HepG2 (cell line): ENCODE measurements at regions not wholly inside any gene's neighbourhood (a gene's known extent, or its start where the extent isn't known, plus 50 kb on each side); places are given as distances from the start of the nearest gene placed in this dataset.

Experiments used
- ATAC-seq: fragments of 200-7000 bp; cut with Tn5 transposase; 3 replicates; pipeline ENCODE4 v1.9.1; 2020; ENCODE audit warnings: mild to moderate bottlenecking, moderate library complexity
- BruUV-seq: library from RNA; stranded (reverse); fragments of 400-500 nt; replicated peaks from 2 replicates; lab custom pipeline; 2021; lab: Mats Ljungman, UMichigan
- CTCF ChIA-PET: fragments of 300-600 bp; formaldehyde crosslinking; extraction: SDS; loops from one replicate; lab custom pipeline; 2021; ENCODE audit warnings: low total read pairs, inconsistent platforms, low intra/inter-chr PET ratio; lab: Yijun Ruan, JAX
- POLR2A ChIA-PET: fragments of 350-600 bp; sonication (Branson Sonifier 250); formaldehyde crosslinking; loops from one replicate; lab custom pipeline; 2020; ENCODE audit warnings: antibody characterized with exemption, inconsistent platforms; lab: Yijun Ruan, JAX
- DNase-seq: peaks from one replicate; pipeline ENCODE4 v3.0.0-alpha.2; 2015; ENCODE audit warnings: low spot score
- FAIRE-seq: peaks from 3 replicates; lab custom pipeline; 2011; peaks lifted over from hg19 to GRCh38; lab: Jason Lieb, UNC
- H2AFZ ChIP-seq: one replicate; pipeline ENCODE4 v1.6.1; 2011; ENCODE audit warnings: low read length, inconsistent platforms
- H3K27ac ChIP-seq: fragments of 300-600 bp; 3 replicates; pipeline ENCODE4 v1.8.0; 2011; ENCODE audit warnings: mixed run types, mild to moderate bottlenecking, mixed read lengths, low read length, inconsistent platforms; ENCODE audit not compliant: insufficient read depth; ENCODE audit errors: extremely low read length
- H3K27me3 ChIP-seq, 2 experiments: fragments of 200-600 bp in 1 of 2; 2 replicates in 1 of 2; 3 replicates in 1 of 2; pipeline versions ENCODE4 v1.6.0 to v1.8.0; 2011; ENCODE audit warnings: low read length in 2 of 2, mild to moderate bottlenecking in 2 of 2, moderate library complexity in 2 of 2, inconsistent platforms in 1 of 2; ENCODE audit not compliant: insufficient read depth in 2 of 2, control insufficient read depth in 1 of 2
- H3K36me3 ChIP-seq, 2 experiments: fragments of 200-600 bp in 1 of 2; replicated peaks in 1 of 2; 2 replicates in 1 of 2; 3 replicates in 1 of 2; pipeline versions ENCODE4 v1.5.1 to v1.8.0; 2011; ENCODE audit warnings: low read length in 2 of 2, inconsistent platforms in 1 of 2; ENCODE audit not compliant: insufficient read depth in 2 of 2, control insufficient read depth in 1 of 2
- H3K4me1 ChIP-seq: 2 replicates; pipeline ENCODE4 v1.5.1; 2012; ENCODE audit warnings: low read length, inconsistent platforms; ENCODE audit not compliant: insufficient read depth
- H3K4me2 ChIP-seq: 2 replicates; pipeline ENCODE4 v1.6.0; 2011; ENCODE audit warnings: low read depth, low read length, inconsistent platforms
- H3K4me3 ChIP-seq, 3 experiments: fragments of 200-600 bp in 1 of 3; sonication (generic), shearing (Covaris generic) in 1 of 3; replicated peaks in 1 of 3; 2 replicates each; pipeline ENCODE4 v1.5.1; 2011 to 2016; ENCODE audit warnings: low read length in 3 of 3, inconsistent platforms in 2 of 3, low read depth in 2 of 3, mild to moderate bottlenecking in 2 of 3, control low read depth in 1 of 3, mixed read lengths in 1 of 3; ENCODE audit not compliant: insufficient read depth in 1 of 3
- H3K79me2 ChIP-seq: one replicate; pipeline ENCODE4 v1.6.1; 2011; ENCODE audit warnings: low read length, inconsistent platforms; ENCODE audit not compliant: insufficient read depth
- H3K9ac ChIP-seq: 2 replicates; pipeline ENCODE4 v1.6.0; 2011; ENCODE audit warnings: mild to moderate bottlenecking, low read depth, low read length, inconsistent platforms; ENCODE audit not compliant: insufficient read depth
- H3K9me3 ChIP-seq: 2 replicates; pipeline ENCODE4 v1.5.1; 2012; ENCODE audit warnings: mild to moderate bottlenecking, low read length
- H4K20me1 ChIP-seq: 2 replicates; pipeline ENCODE4 v1.6.0; 2011; ENCODE audit warnings: inconsistent platforms, mild to moderate bottlenecking, low read length, moderate library complexity; ENCODE audit not compliant: insufficient read depth
- GABPA ChIP-seq, 2 experiments: IDR thresholded peaks; 2 replicates each; pipeline ENCODE4 v1.6.1; 2011 to 2016; ENCODE audit warnings: low read depth in 2 of 2, low read length in 1 of 2, missing biosample characterization in 1 of 2, missing genetic modification characterization in 1 of 2
- NBN ChIP-seq: fragments of 450-650 bp; conservative IDR thresholded peaks from 2 replicates; pipeline ENCODE4 v1.6.1; 2017
- NFATC3 ChIP-seq: sonication (generic); formaldehyde crosslinking; IDR thresholded peaks from 2 replicates; pipeline ENCODE4 v1.5.1; 2020; ENCODE audit warnings: mild to moderate bottlenecking, missing genetic modification reagents
- NFKB2 ChIP-seq: sonication (generic); formaldehyde crosslinking; IDR thresholded peaks from 2 replicates; pipeline ENCODE4 v1.4.0; 2020; ENCODE audit warnings: missing genetic modification reagents, borderline replicate concordance
- SAP130 ChIP-seq: IDR thresholded peaks from 2 replicates; pipeline ENCODE4 v1.6.1; 2016; ENCODE audit warnings: low read depth
- SRSF9 ChIP-seq: fragments of 200-400 bp; formaldehyde crosslinking; IDR thresholded peaks from 2 replicates; pipeline ENCODE4 v1.6.1; 2018; ENCODE audit warnings: borderline replicate concordance, mild to moderate bottlenecking, low read depth, low read length; ENCODE audit not compliant: insufficient read depth, poor library complexity, severe bottlenecking
- TEAD3 ChIP-seq: optimal IDR thresholded peaks from 2 replicates; pipeline ENCODE3; 2016; ENCODE audit warnings: borderline replicate concordance
- ZNF205 ChIP-seq: IDR thresholded peaks from 2 replicates; pipeline ENCODE4 v1.6.1; 2018; ENCODE audit warnings: missing biosample characterization, missing genetic modification reagents
- ZNF772 ChIP-seq: sonication (generic); formaldehyde crosslinking; IDR thresholded peaks from 2 replicates; pipeline ENCODE4 v1.5.0; 2020; ENCODE audit warnings: mild to moderate bottlenecking, missing genetic modification reagents
- WGBS: methylation state at CpG from one replicate; pipeline ENCODE4 v1.1.6; 2017; ENCODE audit warnings: low lambda C conversion rate; 5-methylcytosine and 5-hydroxymethylcytosine counted together
- in situ Hi-C: cut with HindIII; loops from 2 replicates; pipeline ENCODE4 v1.10.0; 2017; ENCODE audit warnings: low pct_unique_long_range_greater_than_20kb; ENCODE audit not compliant: extremely low pct_ligation_motif_present
- intact Hi-C: fragments of 100-400 bp; cut with micrococcal nuclease; formaldehyde crosslinking; loops from one replicate; pipeline ENCODE4 v1.10.0; 2022; ENCODE audit not compliant: unreplicated experiment
- TF ChIP-seq, protein P1 (sequence below): sonication (generic); formaldehyde crosslinking; IDR thresholded peaks from 2 replicates; pipeline ENCODE4 v1.8.0; 2022; ENCODE audit warnings: mild to moderate bottlenecking, missing genetic modification reagents, moderate library complexity
- TF ChIP-seq, protein P2 (sequence below): sonication (generic); formaldehyde crosslinking; IDR thresholded peaks from 2 replicates; pipeline ENCODE4; 2020; ENCODE audit warnings: missing genetic modification reagents, mild to moderate bottlenecking, borderline replicate concordance
- TF ChIP-seq, protein P3 (sequence below): IDR thresholded peaks from 2 replicates; pipeline ENCODE4 v1.6.1; 2016; ENCODE audit warnings: mild to moderate bottlenecking
- TF ChIP-seq, protein P4 (sequence below): IDR thresholded peaks from 2 replicates; pipeline ENCODE4 v1.6.1; 2018; ENCODE audit warnings: missing genetic modification reagents, mild to moderate bottlenecking, missing compliant biosample characterization
- TF ChIP-seq, protein P5 (sequence below): sonication (generic); formaldehyde crosslinking; conservative IDR thresholded peaks from 2 replicates; pipeline ENCODE4 v1.4.0; 2020; ENCODE audit warnings: missing genetic modification reagents
- TF ChIP-seq, protein P6 (sequence below): IDR thresholded peaks from 2 replicates; pipeline ENCODE4 v1.6.1; 2016; ENCODE audit warnings: low read depth, borderline replicate concordance

DNA sequence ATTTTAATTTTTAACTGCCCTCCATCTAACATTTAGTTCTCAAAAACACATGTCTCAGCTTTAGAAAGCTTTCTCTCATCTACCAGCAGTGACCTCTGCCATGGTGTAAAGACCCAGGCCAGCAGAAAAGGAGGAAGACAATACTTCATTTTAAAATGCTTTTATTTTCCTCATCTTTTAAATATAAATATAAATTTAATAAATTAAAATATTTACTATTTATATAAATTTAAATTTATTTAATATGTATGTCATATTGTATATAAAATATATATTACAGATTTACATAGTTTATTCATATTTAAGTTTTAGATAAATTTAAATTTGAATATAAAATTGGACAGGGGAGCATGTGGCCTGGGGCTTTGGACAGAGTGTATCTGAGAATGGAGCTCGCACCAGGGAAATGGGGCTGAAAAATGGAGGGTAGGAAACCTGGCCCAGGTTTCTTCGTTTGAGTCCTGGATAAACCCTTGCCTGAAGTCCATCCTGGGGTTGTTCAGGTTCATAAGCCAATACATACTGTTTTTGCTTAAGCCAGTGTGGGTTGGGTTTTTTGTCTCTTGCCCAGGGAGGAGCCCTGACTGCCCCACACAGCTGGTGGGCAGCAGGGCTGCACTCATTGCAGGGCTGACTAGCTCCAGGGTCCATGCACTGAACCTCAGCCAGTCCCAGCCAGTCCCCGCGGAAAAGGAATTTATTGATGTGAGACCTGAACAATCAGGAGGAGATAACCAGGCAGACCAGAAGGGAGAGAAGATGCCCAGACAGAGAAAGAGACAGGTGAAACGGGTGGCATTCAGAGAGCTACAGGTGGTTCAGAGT lies 77.3 kb upstream of the LAPTM4A start (continued):
- TF ChIP-seq, protein P1, sequence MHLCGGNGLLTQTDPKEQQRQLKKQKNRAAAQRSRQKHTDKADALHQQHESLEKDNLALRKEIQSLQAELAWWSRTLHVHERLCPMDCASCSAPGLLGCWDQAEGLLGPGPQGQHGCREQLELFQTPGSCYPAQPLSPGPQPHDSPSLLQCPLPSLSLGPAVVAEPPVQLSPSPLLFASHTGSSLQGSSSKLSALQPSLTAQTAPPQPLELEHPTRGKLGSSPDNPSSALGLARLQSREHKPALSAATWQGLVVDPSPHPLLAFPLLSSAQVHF (CRISPR knock-in tag), result no peak

DNA sequence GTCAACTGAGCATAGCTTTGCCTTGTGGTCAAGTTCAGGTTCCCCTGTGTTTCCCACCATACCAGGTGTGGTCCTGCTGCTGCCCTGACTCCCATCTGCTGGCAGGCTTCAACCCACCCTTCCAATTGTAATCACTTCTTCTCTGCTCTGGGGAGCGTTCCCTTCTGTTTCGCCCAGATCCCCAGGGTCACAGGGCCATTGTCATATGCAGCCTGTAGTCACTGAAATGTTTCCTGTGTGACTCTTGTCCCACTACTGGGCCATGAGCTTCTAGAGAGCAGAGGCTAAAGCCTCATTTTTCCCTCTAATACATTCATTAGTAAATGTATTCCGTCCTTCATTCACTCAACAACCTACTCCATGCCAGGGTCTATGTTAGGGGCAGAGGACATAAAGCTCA lies 75.0 kb upstream of the LAPTM4A start:
- H3K79me2 ChIP-seq, result no peaks in the 10 kb centered on the region
- no peaks in the 10 kb centered on the region for H3K9me3 ChIP-seq
- ATAC-seq (no peak), DNase-seq (no peak), FAIRE-seq (no peak)
- no TSS peak for BruUV-seq
- ChIA-PET POLR2A (no interaction called here), CTCF (no interaction called here)
- peaks cover 1 to 37% of the 10 kb centered on the region in 2 experiments; a peak in 3 of 5 replicates for H3K27me3 ChIP-seq
- H3K4me3 ChIP-seq, result no peak overlapping the region
- 77% methylated on average over 3 of the region's 3 CpGs for WGBS
- H4K20me1 ChIP-seq, result no peaks in the 10 kb centered on the region
- H3K27ac ChIP-seq, result no peak overlapping the region
- H3K4me2 ChIP-seq, result no peak overlapping the region
- no peaks in the 10 kb centered on the region for H3K36me3 ChIP-seq
- no peak overlapping the region for H3K9ac ChIP-seq
- no peak overlapping the region for H2AFZ ChIP-seq
- intact Hi-C loops, result no loop called here
- in situ Hi-C loops, result no loop called here
- peaks cover 36% of the 10 kb centered on the region for H3K4me1 ChIP-seq
- TF ChIP-seq, protein P2, sequence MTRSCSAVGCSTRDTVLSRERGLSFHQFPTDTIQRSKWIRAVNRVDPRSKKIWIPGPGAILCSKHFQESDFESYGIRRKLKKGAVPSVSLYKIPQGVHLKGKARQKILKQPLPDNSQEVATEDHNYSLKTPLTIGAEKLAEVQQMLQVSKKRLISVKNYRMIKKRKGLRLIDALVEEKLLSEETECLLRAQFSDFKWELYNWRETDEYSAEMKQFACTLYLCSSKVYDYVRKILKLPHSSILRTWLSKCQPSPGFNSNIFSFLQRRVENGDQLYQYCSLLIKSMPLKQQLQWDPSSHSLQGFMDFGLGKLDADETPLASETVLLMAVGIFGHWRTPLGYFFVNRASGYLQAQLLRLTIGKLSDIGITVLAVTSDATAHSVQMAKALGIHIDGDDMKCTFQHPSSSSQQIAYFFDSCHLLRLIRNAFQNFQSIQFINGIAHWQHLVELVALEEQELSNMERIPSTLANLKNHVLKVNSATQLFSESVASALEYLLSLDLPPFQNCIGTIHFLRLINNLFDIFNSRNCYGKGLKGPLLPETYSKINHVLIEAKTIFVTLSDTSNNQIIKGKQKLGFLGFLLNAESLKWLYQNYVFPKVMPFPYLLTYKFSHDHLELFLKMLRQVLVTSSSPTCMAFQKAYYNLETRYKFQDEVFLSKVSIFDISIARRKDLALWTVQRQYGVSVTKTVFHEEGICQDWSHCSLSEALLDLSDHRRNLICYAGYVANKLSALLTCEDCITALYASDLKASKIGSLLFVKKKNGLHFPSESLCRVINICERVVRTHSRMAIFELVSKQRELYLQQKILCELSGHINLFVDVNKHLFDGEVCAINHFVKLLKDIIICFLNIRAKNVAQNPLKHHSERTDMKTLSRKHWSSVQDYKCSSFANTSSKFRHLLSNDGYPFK (CRISPR knock-in tag), result no peak
- TF ChIP-seq ZNF205 (CRISPR knock-in tag), result no peak
- TF ChIP-seq, protein P3, sequence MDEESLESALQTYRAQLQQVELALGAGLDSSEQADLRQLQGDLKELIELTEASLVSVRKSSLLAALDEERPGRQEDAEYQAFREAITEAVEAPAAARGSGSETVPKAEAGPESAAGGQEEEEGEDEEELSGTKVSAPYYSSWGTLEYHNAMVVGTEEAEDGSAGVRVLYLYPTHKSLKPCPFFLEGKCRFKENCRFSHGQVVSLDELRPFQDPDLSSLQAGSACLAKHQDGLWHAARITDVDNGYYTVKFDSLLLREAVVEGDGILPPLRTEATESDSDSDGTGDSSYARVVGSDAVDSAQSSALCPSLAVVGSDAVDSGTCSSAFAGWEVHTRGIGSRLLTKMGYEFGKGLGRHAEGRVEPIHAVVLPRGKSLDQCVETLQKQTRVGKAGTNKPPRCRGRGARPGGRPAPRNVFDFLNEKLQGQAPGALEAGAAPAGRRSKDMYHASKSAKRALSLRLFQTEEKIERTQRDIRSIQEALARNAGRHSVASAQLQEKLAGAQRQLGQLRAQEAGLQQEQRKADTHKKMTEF (CRISPR knock-in tag), result no peak
- no peak for TF ChIP-seq GABPA (IDR thresholded peaks at IDR 0.05; ENCODE audit: low read depth, low read length)
- no peak for TF ChIP-seq GABPA (CRISPR knock-in tag; IDR thresholded peaks at IDR 0.05; ENCODE audit: low read depth)
- TF ChIP-seq, protein P4, sequence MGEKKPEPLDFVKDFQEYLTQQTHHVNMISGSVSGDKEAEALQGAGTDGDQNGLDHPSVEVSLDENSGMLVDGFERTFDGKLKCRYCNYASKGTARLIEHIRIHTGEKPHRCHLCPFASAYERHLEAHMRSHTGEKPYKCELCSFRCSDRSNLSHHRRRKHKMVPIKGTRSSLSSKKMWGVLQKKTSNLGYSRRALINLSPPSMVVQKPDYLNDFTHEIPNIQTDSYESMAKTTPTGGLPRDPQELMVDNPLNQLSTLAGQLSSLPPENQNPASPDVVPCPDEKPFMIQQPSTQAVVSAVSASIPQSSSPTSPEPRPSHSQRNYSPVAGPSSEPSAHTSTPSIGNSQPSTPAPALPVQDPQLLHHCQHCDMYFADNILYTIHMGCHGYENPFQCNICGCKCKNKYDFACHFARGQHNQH, result no peak
- no peak for TF ChIP-seq TEAD3 (CRISPR knock-in tag)
- TF ChIP-seq SAP130, result no peak
- TF ChIP-seq NFKB2, result no peak
- TF ChIP-seq NFATC3 (CRISPR knock-in tag), result no peak
- TF ChIP-seq, protein P5, sequence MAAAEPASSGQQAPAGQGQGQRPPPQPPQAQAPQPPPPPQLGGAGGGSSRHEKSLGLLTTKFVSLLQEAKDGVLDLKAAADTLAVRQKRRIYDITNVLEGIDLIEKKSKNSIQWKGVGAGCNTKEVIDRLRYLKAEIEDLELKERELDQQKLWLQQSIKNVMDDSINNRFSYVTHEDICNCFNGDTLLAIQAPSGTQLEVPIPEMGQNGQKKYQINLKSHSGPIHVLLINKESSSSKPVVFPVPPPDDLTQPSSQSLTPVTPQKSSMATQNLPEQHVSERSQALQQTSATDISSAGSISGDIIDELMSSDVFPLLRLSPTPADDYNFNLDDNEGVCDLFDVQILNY (CRISPR knock-in tag), result no peak
- TF ChIP-seq NBN, result no peak
- no peak for TF ChIP-seq SRSF9
- TF ChIP-seq ZNF772 (CRISPR knock-in tag), result no peak
- TF ChIP-seq, protein P6, sequence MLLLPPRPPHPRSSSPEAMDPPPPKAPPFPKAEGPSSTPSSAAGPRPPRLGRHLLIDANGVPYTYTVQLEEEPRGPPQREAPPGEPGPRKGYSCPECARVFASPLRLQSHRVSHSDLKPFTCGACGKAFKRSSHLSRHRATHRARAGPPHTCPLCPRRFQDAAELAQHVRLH (CRISPR knock-in tag), result no peak
